ENCODE measurements at regions not wholly inside any gene's neighbourhood (a gene's known extent, or its start where the extent isn't known, plus 50 kb on each side); places are given as distances from the start of the nearest gene placed in this dataset.

DNA sequence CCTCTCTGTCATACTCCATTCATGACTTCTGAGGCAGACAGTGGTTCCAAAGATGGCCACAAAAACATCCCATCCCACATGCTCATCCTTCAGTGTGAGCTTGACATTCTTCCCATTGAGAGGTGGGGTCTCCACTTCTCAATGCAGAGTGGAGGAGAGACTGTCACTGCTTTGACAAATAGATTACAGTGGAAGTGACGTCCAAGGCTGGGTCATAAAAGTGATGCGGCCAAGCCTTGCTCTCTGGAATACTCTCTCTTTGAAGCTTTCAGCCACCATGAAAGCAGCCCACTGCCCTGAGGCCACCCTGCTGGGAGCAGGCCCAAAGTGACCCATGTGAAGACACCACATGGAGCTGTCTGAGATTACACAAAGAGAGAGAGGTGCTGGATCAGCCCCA, 59.0 kb upstream of the DNAH5 start:
- no peak for DNase-seq
- Histone ChIP-seq H2AFZ (ENCODE audit: low read depth, low read length) (no peak overlapping the region), H2AK5ac (ENCODE audit: low read length, severe bottlenecking) (no peak overlapping the region), H3K4me2 (ENCODE audit: low read length, poor library complexity, severe bottlenecking) (no peak overlapping the region), H3K14ac (ENCODE audit: low read length in 2 of 2) (no peak overlapping the region), H2BK15ac (ENCODE audit: low read depth, poor library complexity, severe bottlenecking) (no peak overlapping the region), H3K23ac (ENCODE audit: low read length in 2 of 2) (no peak overlapping the region), H3K36me3 (ENCODE audit: control insufficient read depth in 1 of 2, insufficient read depth in 2 of 2, low read depth in 1 of 2, low read length in 2 of 2) (no peaks in the 10 kb centered on the region), H2BK5ac (ENCODE audit: low read depth, low read length, poor library complexity, severe bottlenecking) (no peak overlapping the region), H4K8ac (ENCODE audit: low read length) (no peak overlapping the region), H3K4me1 (ENCODE audit: control insufficient read depth, insufficient read depth, low read depth, low read length) (no peaks in the 10 kb centered on the region), H3K27ac (ENCODE audit: low read length, poor library complexity, severe bottlenecking) (no peak overlapping the region), H3K4me3 (ENCODE audit: insufficient read depth in 1 of 2, low read depth in 1 of 2, low read length in 2 of 2) (no peak overlapping the region), H3K4ac (ENCODE audit: low read depth in 1 of 2, low read length in 2 of 2) (no peak overlapping the region), H3K27me3 (ENCODE audit: control insufficient read depth in 1 of 2, insufficient read depth in 1 of 2, low read length in 2 of 2) (no peaks in the 10 kb centered on the region), H3K9me3 (ENCODE audit: control insufficient read depth, low read length) (peaks cover under 1% of the 10 kb centered on the region), H4K91ac (ENCODE audit: low read length) (peak overlapping the region; percentile 4), H2BK12ac (ENCODE audit: low read length in 2 of 2) (peak overlapping the region; percentile 21 to 71), H3K79me1 (replicated peaks; ENCODE audit: low read length, poor library complexity, severe bottlenecking) (peaks cover 3% of the 10 kb centered on the region), H3K9ac (ENCODE audit: low read length) (no peak overlapping the region), H2BK120ac (ENCODE audit: low read depth, low read length) (peak overlapping the region; percentile 56), H3K18ac (ENCODE audit: low read depth in 1 of 2, low read length in 2 of 2) (no peak overlapping the region)
- 97% methylated on average over 2 of the region's 2 CpGs for WGBS

DNA sequence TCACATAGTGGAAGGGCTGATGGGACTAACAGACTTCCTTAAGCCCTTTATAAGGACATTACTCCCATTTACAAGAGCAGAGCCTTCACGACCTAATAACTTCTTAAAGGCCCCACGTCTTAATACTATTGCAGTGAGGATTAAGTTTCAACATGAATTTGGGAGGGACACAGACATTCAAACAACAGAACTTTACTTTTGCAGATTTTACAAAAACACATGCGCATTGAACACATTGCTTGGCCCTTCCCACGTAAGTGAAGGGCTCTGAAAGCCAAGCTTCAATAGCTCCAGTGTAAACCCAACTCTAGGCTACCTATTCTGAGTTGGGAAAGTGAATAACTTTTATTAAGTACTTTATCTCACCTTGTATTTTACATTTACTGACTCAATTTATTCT, 53.8 kb upstream of the DNAH5 start:
- Histone ChIP-seq H3K4me2 (ENCODE audit: low read length, poor library complexity, severe bottlenecking) (no peak overlapping the region), H2BK5ac (ENCODE audit: low read depth, low read length, poor library complexity, severe bottlenecking) (no peak overlapping the region), H2BK12ac (ENCODE audit: low read length in 2 of 2) (no peak overlapping the region), H3K4me1 (ENCODE audit: control insufficient read depth, insufficient read depth, low read depth, low read length) (peaks cover 7% of the 10 kb centered on the region), H3K9ac (ENCODE audit: low read length) (no peak overlapping the region), H3K27ac (ENCODE audit: low read length, poor library complexity, severe bottlenecking) (no peak overlapping the region), H3K36me3 (ENCODE audit: control insufficient read depth in 1 of 2, insufficient read depth in 2 of 2, low read depth in 1 of 2, low read length in 2 of 2) (no peaks in the 10 kb centered on the region), H2BK15ac (ENCODE audit: low read depth, poor library complexity, severe bottlenecking) (no peak overlapping the region), H2BK120ac (ENCODE audit: low read depth, low read length) (no peak overlapping the region), H2AFZ (ENCODE audit: low read depth, low read length) (no peak overlapping the region), H4K8ac (ENCODE audit: low read length) (no peak overlapping the region), H3K14ac (ENCODE audit: low read length in 2 of 2) (no peak overlapping the region), H3K79me1 (replicated peaks; ENCODE audit: low read length, poor library complexity, severe bottlenecking) (peaks cover 6% of the 10 kb centered on the region), H4K91ac (ENCODE audit: low read length) (no peak overlapping the region), H2AK5ac (ENCODE audit: low read length, severe bottlenecking) (no peak overlapping the region), H3K27me3 (ENCODE audit: control insufficient read depth in 1 of 2, insufficient read depth in 1 of 2, low read length in 2 of 2) (no peaks in the 10 kb centered on the region), H3K9me3 (ENCODE audit: control insufficient read depth, low read length) (peaks cover 11% of the 10 kb centered on the region), H3K4me3 (ENCODE audit: insufficient read depth in 1 of 2, low read depth in 1 of 2, low read length in 2 of 2) (no peak overlapping the region), H3K4ac (ENCODE audit: low read depth in 1 of 2, low read length in 2 of 2) (no peak overlapping the region), H3K18ac (ENCODE audit: low read depth in 1 of 2, low read length in 2 of 2) (no peak overlapping the region), H3K23ac (ENCODE audit: low read length in 2 of 2) (no peak overlapping the region)
- WGBS, result 93% methylated on average over 2 of the region's 4 CpGs
- no peak for DNase-seq

DNA sequence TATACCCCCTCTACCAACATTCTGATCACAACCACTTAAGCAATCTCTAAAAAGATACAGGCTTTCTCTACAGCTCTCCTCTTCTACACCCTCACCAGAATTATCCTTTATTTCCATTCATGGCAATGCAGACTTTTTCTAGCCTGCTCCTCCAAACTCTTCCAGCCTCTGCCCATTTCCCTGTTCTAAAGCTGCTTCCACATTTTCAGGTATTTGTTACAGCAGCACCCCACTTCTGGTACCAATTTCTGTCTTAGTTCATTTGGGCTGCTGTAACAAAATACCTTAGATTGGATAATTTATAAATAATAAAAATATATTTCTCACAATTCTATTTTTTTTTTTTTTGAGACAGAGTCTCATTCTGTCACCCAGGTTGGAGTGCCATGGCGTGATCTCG, 53.0 kb upstream of the DNAH5 start:
- DNase-seq, result no peak
- no peak overlapping the region for H2BK5ac ChIP-seq (ENCODE audit: low read depth, low read length, poor library complexity, severe bottlenecking)
- no peak overlapping the region for H3K23ac ChIP-seq (ENCODE audit: low read length in 2 of 2)
- H4K8ac ChIP-seq (ENCODE audit: low read length), result no peak overlapping the region
- peaks cover 11% of the 10 kb centered on the region for H3K9me3 ChIP-seq (ENCODE audit: control insufficient read depth, low read length)
- H3K27ac ChIP-seq (ENCODE audit: low read length, poor library complexity, severe bottlenecking), result no peak overlapping the region
- no peak overlapping the region for H2BK15ac ChIP-seq (ENCODE audit: low read depth, poor library complexity, severe bottlenecking)
- no peak overlapping the region for H3K4ac ChIP-seq (ENCODE audit: low read depth in 1 of 2, low read length in 2 of 2)
- no peaks in the 10 kb centered on the region for H3K27me3 ChIP-seq (ENCODE audit: control insufficient read depth in 1 of 2, insufficient read depth in 1 of 2, low read length in 2 of 2)
- H2BK12ac ChIP-seq (ENCODE audit: low read length in 2 of 2), result no peak overlapping the region
- no peak overlapping the region for H2BK120ac ChIP-seq (ENCODE audit: low read depth, low read length)
- no peaks in the 10 kb centered on the region for H3K36me3 ChIP-seq (ENCODE audit: control insufficient read depth in 1 of 2, insufficient read depth in 2 of 2, low read depth in 1 of 2, low read length in 2 of 2)
- no peak overlapping the region for H3K4me2 ChIP-seq (ENCODE audit: low read length, poor library complexity, severe bottlenecking)
- no peak overlapping the region for H3K9ac ChIP-seq (ENCODE audit: low read length)
- peaks cover 7% of the 10 kb centered on the region for H3K4me1 ChIP-seq (ENCODE audit: control insufficient read depth, insufficient read depth, low read depth, low read length)
- WGBS, result 86% methylated on average over 2 of the region's 2 CpGs
- no peak overlapping the region for H3K18ac ChIP-seq (ENCODE audit: low read depth in 1 of 2, low read length in 2 of 2)
- H2AK5ac ChIP-seq (ENCODE audit: low read length, severe bottlenecking), result no peak overlapping the region
- H2AFZ ChIP-seq (ENCODE audit: low read depth, low read length), result no peak overlapping the region
- H3K14ac ChIP-seq (ENCODE audit: low read length in 2 of 2), result no peak overlapping the region
- no peak overlapping the region for H3K4me3 ChIP-seq (ENCODE audit: insufficient read depth in 1 of 2, low read depth in 1 of 2, low read length in 2 of 2)
- H4K91ac ChIP-seq (ENCODE audit: low read length), result no peak overlapping the region
- H3K79me1 ChIP-seq (replicated peaks; ENCODE audit: low read length, poor library complexity, severe bottlenecking), result peaks cover 6% of the 10 kb centered on the region

DNA sequence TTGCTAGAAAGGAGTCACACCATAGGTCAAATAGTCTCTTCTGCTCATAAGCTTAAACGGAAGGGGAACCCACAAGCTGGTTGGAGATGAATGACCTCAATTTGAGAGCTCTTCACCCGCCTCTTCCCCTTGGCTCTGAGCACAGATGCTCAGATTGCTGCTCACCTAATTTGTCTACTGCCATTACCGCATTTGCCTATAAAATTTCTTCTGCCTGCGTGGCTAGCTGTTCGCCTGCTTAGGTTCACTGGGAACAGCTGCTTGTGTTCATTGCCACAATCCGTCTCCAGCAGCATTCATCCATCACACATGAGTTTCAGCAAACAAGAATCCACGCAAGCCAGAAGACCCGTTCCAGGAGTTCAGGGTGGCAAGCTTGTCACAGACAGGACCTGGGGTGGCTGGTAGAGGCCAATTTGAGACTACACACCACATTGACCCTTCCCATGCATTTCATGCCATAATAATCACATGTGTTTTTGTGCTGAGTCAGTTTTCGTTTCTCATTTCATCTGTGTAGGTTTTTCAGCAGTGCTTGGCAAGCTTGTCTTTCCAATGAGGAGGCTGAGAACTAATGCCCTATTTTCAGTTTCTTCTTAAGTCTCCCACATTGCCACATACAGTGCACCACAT, 50.2 kb upstream of the DNAH5 start:
- Histone ChIP-seq H3K23ac (ENCODE audit: low read length in 2 of 2) (no peak overlapping the region), H2AFZ (ENCODE audit: low read depth, low read length) (no peak overlapping the region), H2BK12ac (ENCODE audit: low read length in 2 of 2) (peak overlapping the region; percentile 28 to 32), H4K8ac (ENCODE audit: low read length) (peak overlapping the region; percentile 19), H3K4ac (ENCODE audit: low read depth in 1 of 2, low read length in 2 of 2) (peak overlapping the region in 1 of 2 experiments; percentile 53), H3K79me1 (replicated peaks; ENCODE audit: low read length, poor library complexity, severe bottlenecking) (peaks cover 8% of the 10 kb centered on the region), H3K9ac (ENCODE audit: low read length) (peak overlapping the region; percentile 5), H3K27me3 (ENCODE audit: control insufficient read depth in 1 of 2, insufficient read depth in 1 of 2, low read length in 2 of 2) (no peaks in the 10 kb centered on the region), H3K4me2 (ENCODE audit: low read length, poor library complexity, severe bottlenecking) (no peak overlapping the region), H3K18ac (ENCODE audit: low read depth in 1 of 2, low read length in 2 of 2) (peak overlapping the region in 1 of 2 experiments; percentile 19), H2BK15ac (ENCODE audit: low read depth, poor library complexity, severe bottlenecking) (no peak overlapping the region), H3K4me1 (ENCODE audit: control insufficient read depth, insufficient read depth, low read depth, low read length) (peaks cover 7% of the 10 kb centered on the region), H3K4me3 (ENCODE audit: insufficient read depth in 1 of 2, low read depth in 1 of 2, low read length in 2 of 2) (no peak overlapping the region), H3K27ac (ENCODE audit: low read length, poor library complexity, severe bottlenecking) (no peak overlapping the region), H2BK5ac (ENCODE audit: low read depth, low read length, poor library complexity, severe bottlenecking) (no peak overlapping the region), H2BK120ac (ENCODE audit: low read depth, low read length) (no peak overlapping the region), H2AK5ac (ENCODE audit: low read length, severe bottlenecking) (peak overlapping the region; percentile 36), H3K14ac (ENCODE audit: low read length in 2 of 2) (peak overlapping the region in 1 of 2 experiments; percentile 38), H3K9me3 (ENCODE audit: control insufficient read depth, low read length) (peaks cover 11% of the 10 kb centered on the region), H3K36me3 (ENCODE audit: control insufficient read depth in 1 of 2, insufficient read depth in 2 of 2, low read depth in 1 of 2, low read length in 2 of 2) (no peaks in the 10 kb centered on the region), H4K91ac (ENCODE audit: low read length) (peak overlapping the region; percentile 14)
- WGBS, result 83% methylated on average over 9 of the region's 9 CpGs
- DNase-seq, result no peak

All from mesenchymal stem cell (in vitro differentiated cells and primary cell).